SK-MEL-5 (cell line): ENCODE measurements at regions not wholly inside any gene's neighbourhood (a gene's known extent, or its start where the extent isn't known, plus 50 kb on each side); places are given as distances from the start of the nearest gene placed in this dataset.

Source experiments
- DNase-seq: peaks from one replicate; pipeline ENCODE4 v3.0.0-alpha.2; 2016; ENCODE audit warnings: low read depth, low spot score
- in situ Hi-C: cut with HindIII; loops from 2 replicates; pipeline ENCODE4 v1.10.0; 2016; ENCODE audit warnings: low sequenced_read_pairs, high pct_unique_total_duplicates, low pct_unique_long_range_greater_than_20kb

DNA sequence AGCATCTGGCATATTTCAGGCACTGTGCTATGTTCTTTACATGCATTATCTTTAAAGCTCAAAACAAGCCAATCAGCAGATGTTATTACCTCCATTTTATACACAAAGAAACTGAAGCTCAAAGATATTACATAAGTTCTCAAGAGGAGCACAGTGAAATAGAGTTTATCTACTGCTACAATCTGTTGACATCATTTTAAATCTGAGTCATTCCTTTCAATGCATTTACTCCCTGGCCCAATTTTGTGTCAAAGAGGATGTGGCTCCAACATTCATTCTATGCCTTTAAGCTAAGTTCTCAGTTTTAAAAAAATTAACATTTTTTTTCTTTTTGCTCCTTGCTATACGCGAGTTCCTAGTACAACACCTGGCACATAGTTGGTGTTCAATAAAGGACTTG, 486.3 kb upstream of the ZNF462 start:
- no peak for DNase-seq
- in situ Hi-C loops = no loop called here

DNA sequence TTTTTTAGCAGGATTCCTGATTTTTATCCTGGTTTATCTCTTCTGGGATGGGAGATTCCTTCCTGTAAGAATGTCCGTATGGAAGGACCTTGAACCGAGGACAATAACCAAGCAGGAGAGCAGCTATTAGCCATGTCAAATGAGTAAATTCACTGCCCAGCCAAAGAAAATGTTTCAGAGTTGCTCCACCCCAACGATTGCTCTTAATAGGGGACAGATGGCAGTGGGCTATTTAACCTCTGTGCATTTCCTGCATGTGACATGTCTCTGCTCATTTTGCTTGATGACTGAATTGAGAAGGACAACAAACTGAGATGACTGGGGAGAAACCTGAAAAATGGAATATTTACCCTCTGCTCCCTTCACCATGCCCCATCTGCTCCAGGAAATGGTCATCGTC, 479.9 kb upstream of the ZNF462 start:
- in situ Hi-C loops = no loop called here
- DNase-seq = no peak

- DNase-seq = no peak
- in situ Hi-C loops = no loop called here
These were observed 475.0 kb upstream of the ZNF462 start for GRCh38 chr9:106387965-106388364.

DNA sequence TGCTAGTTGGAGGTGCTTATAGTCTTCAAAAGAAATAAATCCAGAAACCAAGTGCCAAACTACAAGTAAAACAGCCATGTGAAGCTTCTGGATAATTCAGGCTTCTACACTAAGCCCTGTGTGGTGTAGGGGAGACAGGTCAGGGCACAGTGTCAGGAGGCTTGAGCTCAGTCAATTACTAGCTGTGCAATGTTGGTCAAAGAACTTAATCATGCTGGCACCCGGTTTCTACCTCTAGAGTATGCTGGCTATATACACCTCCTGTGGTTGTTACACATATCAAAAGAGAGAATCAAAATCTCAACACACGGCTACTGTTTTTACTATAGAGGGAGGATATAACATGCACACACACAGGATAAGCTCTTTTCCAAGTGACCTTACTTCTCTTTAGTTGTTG, 469.7 kb upstream of the ZNF462 start:
- DNase-seq = no peak
- in situ Hi-C loops = no loop called here

DNA sequence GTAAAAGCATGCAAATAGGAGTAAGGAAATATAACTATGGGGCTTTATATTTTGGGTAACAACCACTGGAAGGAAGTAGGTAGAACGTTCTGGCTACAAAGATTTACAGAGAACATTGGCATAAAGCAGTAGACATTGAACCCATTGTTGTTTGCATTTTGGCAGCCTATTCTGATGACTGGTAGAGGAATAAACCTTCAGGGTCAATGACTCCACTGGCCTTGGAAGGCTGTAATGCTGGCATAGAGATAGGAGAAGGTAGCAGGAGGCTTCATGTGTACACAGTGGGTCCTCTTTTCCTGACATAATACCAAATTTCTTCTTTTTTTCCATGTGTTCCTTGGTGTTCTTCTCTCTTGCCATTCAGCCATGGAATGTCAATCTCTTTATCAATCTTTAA, 462.8 kb upstream of the ZNF462 start:
- DNase-seq = no peak
- in situ Hi-C loops = no loop called here

DNA sequence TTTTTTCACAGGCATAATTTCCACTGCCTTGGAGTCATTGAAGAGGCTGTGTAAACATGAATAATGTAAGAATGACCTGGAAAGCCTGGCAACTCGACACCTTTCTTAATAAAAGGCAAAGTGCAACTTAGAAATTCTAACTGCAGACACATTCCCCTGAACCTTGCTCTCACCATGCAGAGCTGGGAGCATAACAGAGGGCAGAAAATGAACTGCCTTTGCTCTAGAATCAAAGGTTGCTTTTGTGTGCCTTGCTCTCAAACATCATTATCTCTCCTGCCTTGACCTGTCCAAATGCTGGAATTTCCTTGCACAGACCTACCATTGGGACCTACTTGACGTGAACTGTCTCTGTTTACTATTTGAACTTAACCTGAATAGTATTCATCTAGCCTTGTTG, 462.0 kb upstream of the ZNF462 start:
- in situ Hi-C loops = no loop called here
- no peak for DNase-seq

DNA sequence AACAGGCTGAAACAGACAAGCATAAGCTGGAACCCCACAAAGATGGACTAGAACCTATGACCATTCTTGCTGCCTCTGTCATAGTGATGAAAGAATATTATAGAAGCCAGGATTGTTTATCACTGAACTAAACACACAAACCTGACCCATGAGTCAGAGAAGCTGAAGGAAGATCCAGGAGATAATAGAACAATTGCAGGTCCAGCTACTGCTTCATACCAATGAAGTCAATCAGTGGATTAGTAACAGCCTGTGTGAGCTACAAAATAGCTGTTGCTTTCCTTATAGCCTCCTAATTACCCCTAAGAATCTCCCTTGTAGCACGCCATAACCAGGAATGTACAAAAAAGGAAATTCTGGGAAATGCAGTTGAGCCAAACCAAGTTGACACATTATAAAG, 459.9 kb upstream of the ZNF462 start:
- in situ Hi-C loops = no loop called here
- DNase-seq = no peak

GRCh38 chr9:106404137-106404536, 458.8 kb upstream of the ZNF462 start:
- in situ Hi-C loops = no loop called here
- DNase-seq = no peak

- in situ Hi-C loops = no loop called here
- DNase-seq = no peak
These were observed 457.0 kb upstream of the ZNF462 start for GRCh38 chr9:106405871-106406435.

- in situ Hi-C loops = no loop called here
These were observed 448.9 kb upstream of the ZNF462 start for GRCh38 chr9:106414042-106414441.

DNA sequence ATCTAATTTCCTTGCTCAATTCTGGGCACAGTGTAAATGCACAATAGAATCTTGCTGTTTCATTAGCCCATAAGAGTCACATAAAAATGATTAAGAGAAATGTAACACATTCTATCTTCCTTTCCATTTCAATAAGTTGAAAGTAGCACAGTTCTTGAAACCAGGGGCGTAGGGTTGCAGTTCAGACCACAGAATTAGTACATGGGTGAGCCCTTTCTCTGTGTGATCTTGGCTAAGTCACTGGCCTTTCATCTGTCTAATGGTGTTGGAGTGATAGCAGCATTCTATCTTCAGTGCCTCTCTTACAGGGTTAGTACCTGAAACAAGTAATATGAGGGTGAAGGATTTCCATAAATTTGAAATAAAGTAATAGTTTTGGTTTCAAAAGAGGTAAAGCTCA, 445.3 kb upstream of the ZNF462 start:
- DNase-seq = no peak

More at GRCh38 chr9:106414042-106414441, 448.9 kb upstream of the ZNF462 start:
- DNase-seq = no peak

GRCh38 chr9:106419829-106420228, 443.1 kb upstream of the ZNF462 start:
- in situ Hi-C loops = no loop called here
- no peak for DNase-seq

More for the DNA sequence above, 445.3 kb upstream of the ZNF462 start:
- in situ Hi-C loops = no loop called here

DNA sequence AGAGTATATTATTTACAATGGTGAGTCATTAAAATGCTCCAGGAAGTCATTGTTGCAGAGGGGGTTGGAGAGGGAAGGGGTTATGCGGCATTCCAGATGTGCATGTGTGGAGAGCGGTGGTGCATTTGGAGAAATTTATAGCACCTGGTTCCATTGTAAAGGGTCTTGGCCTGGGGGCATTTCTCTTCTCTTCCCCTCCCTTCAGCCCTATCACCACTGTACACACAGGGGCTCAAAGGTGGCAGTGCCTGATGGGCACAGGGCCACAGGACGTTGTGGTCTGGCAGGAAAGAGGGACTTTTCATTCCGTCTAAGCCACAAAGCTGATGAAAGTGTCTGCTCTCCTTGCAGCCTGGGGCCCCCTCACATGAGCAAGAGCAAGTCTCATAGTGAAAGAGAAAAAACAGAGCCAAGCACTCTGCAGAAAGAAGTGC, 442.4 kb upstream of the ZNF462 start:
- in situ Hi-C loops = no loop called here

GRCh38 chr9:106421772-106422171, 441.2 kb upstream of the ZNF462 start:
- in situ Hi-C loops = no loop called here
- no peak for DNase-seq

More for the DNA sequence above, 442.4 kb upstream of the ZNF462 start:
- peak; percentile 54 for DNase-seq

GRCh38 chr9:106423575-106423974, 439.4 kb upstream of the ZNF462 start:
- in situ Hi-C loops = no loop called here

GRCh38 chr9:106432631-106433030, 430.3 kb upstream of the ZNF462 start:
- in situ Hi-C loops = no loop called here
- DNase-seq = no peak

More at GRCh38 chr9:106423575-106423974, 439.4 kb upstream of the ZNF462 start:
- DNase-seq = no peak

DNA sequence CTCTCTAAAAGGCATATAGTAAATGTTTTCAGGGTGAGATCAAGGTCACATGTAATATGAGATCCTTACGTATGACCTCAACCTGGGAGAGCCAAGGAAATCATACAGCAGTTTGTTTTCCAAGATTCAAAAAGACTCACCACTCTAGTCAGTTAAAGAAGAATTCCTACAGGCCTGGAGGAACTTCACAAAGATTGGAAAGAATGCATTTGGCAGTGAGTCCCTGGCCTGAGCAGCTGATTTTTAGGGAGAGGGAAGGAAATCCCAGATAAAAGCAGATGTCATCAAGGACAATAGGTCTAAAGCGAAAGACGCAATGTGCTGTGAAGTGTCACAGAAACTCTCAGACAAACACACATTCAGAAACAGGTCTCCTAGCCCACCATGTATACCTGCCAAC, 424.0 kb upstream of the ZNF462 start:
- DNase-seq = no peak
- in situ Hi-C loops = no loop called here

DNA sequence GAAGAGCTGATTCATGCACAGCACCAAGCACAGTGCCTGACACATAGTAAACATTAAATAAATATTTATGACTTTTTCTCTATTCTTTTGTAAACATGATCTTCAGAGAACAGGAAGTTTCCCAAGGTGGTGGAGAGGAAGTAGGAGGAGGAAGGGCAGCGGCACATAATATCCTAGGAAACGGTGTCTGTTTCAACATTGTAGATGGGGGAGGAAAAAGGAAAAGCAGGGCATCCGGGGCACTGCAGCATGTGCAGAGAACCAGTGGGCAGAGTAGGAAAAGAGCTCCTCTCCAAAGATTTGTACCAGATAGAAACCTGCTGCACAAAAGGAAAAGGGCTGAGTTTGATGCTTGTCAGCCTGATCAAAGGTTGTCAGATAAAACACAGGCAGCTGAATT, 421.7 kb upstream of the ZNF462 start:
- DNase-seq = no peak
- in situ Hi-C loops = no loop called here

GRCh38 chr9:106443520-106443919, 419.4 kb upstream of the ZNF462 start:
- no peak for DNase-seq
- in situ Hi-C loops = no loop called here

DNA sequence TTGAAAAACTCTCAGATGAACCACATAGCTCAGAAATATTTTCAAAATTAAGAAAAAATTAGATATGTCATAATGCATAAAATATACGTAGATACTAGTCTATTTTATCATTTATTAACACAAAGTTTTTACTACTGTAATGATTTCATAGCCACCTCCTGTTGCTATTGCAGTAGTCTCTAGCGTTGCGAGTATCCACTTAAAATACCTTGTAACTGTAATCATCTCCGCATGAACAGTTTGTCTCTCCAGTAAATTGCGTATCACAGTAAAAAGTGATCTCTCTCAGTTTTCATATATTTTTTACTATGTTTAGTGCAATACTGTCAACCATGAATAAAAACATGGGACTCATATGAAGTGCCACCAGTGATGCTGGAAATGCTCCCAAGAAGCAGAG, 417.9 kb upstream of the ZNF462 start:
- DNase-seq = no peak
- in situ Hi-C loops = no loop called here
